Vagina (tissue), 2 donors: ENCODE measurements at regions not wholly inside any gene's neighbourhood (a gene's known extent, or its start where the extent isn't known, plus 50 kb on each side); places are given as distances from the start of the nearest gene placed in this dataset.

Source experiments
- CTCF ChIP-seq, 3 experiments: fragments of 450-650 bp in 2 of 3; fragments of 200-600 bp in 1 of 3; sonication (generic) in 1 of 3; IDR thresholded peaks; one replicate each; pipeline ENCODE4 v1.5.1; 2017 to 2019; ENCODE audit warnings: antibody characterized with exemption in 3 of 3, mild to moderate bottlenecking in 2 of 3, moderate library complexity in 2 of 3
- POLR2A ChIP-seq, 2 donors: fragments of 450-650 bp; IDR thresholded peaks; one replicate each; pipeline ENCODE4 v1.6.1; 2017; ENCODE audit warnings: antibody characterized with exemption in 2 of 2, mild to moderate bottlenecking in 2 of 2, moderate library complexity in 2 of 2
- POLR2AphosphoS5 ChIP-seq, 2 donors: sonication (generic); formaldehyde crosslinking; IDR thresholded peaks; one replicate each; pipeline ENCODE4 v1.9.0; 2017; ENCODE audit warnings: antibody characterized with exemption in 2 of 2, mild to moderate bottlenecking in 2 of 2, low read depth in 1 of 2; ENCODE audit not compliant: insufficient read depth in 1 of 2

DNA sequence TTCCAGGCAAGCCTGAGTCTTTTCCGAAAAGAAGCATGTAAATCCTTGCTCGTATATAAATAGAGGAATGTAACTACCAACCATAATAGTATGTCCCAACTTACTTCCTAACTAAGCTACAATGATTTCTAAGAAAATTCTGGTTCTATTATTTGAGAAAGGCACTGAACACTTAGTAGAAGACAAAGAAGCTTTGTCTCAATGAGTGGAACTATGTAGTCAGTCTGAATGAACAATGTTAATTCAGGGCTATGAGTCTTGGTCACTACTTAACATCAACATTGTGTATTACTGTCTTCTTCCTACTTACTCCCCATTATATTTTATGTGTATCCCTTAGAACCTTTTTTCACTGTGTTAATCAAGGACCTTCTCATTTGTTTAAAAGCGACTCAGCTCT is 206.0 kb downstream of the CYB561 start:
- TF ChIP-seq CTCF (IDR thresholded peaks at IDR 0.05) (no peak), POLR2AphosphoS5 (IDR thresholded peaks at IDR 0.05; ENCODE audit: insufficient read depth in 1 of 2, low read depth in 1 of 2) (no peak), POLR2A (IDR thresholded peaks at IDR 0.05) (no peak)
